Mesenchymal stem cell (in vitro differentiated cells and primary cell): ENCODE measurements at regions not wholly inside any gene's neighbourhood (a gene's known extent, or its start where the extent isn't known, plus 50 kb on each side); places are given as distances from the start of the nearest gene placed in this dataset.

Experiments used
- DNase-seq: peaks from one replicate; pipeline ENCODE4 v3.0.0-alpha.2; 2013
- H2AFZ ChIP-seq: one replicate; pipeline ENCODE4 v1.6.1; 2013; ENCODE audit warnings: low read depth, mild to moderate bottlenecking, control low read depth, inconsistent platforms, low read length, moderate library complexity
- H2AK5ac ChIP-seq: 2 replicates; pipeline ENCODE4 v1.6.1; 2013; ENCODE audit warnings: low read length, moderate library complexity, mild to moderate bottlenecking, inconsistent platforms; ENCODE audit not compliant: severe bottlenecking
- H2BK120ac ChIP-seq: one replicate; pipeline ENCODE4 v1.6.1; 2013; ENCODE audit warnings: low read depth, mild to moderate bottlenecking, inconsistent platforms, low read length, moderate library complexity
- H2BK12ac ChIP-seq, 2 experiments: one replicate each; pipeline ENCODE4 v1.6.1; 2013; ENCODE audit warnings: inconsistent platforms in 2 of 2, low read length in 2 of 2, mild to moderate bottlenecking in 2 of 2, moderate library complexity in 2 of 2, control low read depth in 1 of 2
- H2BK15ac ChIP-seq: one replicate; pipeline ENCODE4 v1.6.1; 2013; ENCODE audit warnings: mild to moderate bottlenecking, low read depth, inconsistent platforms; ENCODE audit not compliant: poor library complexity, severe bottlenecking
- H2BK5ac ChIP-seq: 2 replicates; pipeline ENCODE4 v1.6.1; 2013; ENCODE audit warnings: low read depth, mild to moderate bottlenecking, low read length, control low read depth, inconsistent platforms; ENCODE audit not compliant: poor library complexity, severe bottlenecking
- H3K14ac ChIP-seq, 2 experiments: one replicate each; pipeline ENCODE4 v1.6.1; 2013; ENCODE audit warnings: inconsistent platforms in 2 of 2, low read length in 2 of 2, control low read depth in 1 of 2, mild to moderate bottlenecking in 1 of 2, moderate library complexity in 1 of 2
- H3K18ac ChIP-seq, 2 experiments: one replicate each; pipeline ENCODE4 v1.6.1; 2013; ENCODE audit warnings: inconsistent platforms in 2 of 2, low read length in 2 of 2, control low read depth in 1 of 2, low read depth in 1 of 2, mild to moderate bottlenecking in 1 of 2
- H3K23ac ChIP-seq, 2 experiments: one replicate each; pipeline ENCODE4 v1.6.1; 2013; ENCODE audit warnings: inconsistent platforms in 2 of 2, low read length in 2 of 2, mild to moderate bottlenecking in 2 of 2, moderate library complexity in 2 of 2, control low read depth in 1 of 2
- H3K27ac ChIP-seq: 2 replicates; pipeline ENCODE4 v1.5.1; 2013; ENCODE audit warnings: mild to moderate bottlenecking, moderate library complexity, low read length, control low read depth, inconsistent platforms; ENCODE audit not compliant: poor library complexity, severe bottlenecking
- H3K27me3 ChIP-seq, 2 experiments: 2 replicates each; pipeline versions ENCODE4 v1.6.1 to v1.7.0; 2013; ENCODE audit warnings: low read length in 2 of 2, mild to moderate bottlenecking in 2 of 2, moderate library complexity in 2 of 2, control low read depth in 1 of 2, inconsistent platforms in 1 of 2; ENCODE audit not compliant: control insufficient read depth in 1 of 2, insufficient read depth in 1 of 2
- H3K36me3 ChIP-seq, 2 experiments: 2 replicates each; pipeline versions ENCODE4 v1.6.1 to v1.7.0; 2013; ENCODE audit warnings: low read length in 2 of 2, control low read depth in 1 of 2, inconsistent platforms in 1 of 2, low read depth in 1 of 2, mild to moderate bottlenecking in 1 of 2; ENCODE audit not compliant: insufficient read depth in 2 of 2, control insufficient read depth in 1 of 2
- H3K4ac ChIP-seq, 2 experiments: one replicate each; pipeline ENCODE4 v1.6.1; 2013; ENCODE audit warnings: inconsistent platforms in 2 of 2, low read length in 2 of 2, mild to moderate bottlenecking in 2 of 2, moderate library complexity in 2 of 2, control low read depth in 1 of 2, low read depth in 1 of 2
- H3K4me1 ChIP-seq: 2 replicates; pipeline ENCODE4 v1.6.1; 2013; ENCODE audit warnings: low read depth, low read length, control low read depth; ENCODE audit not compliant: control insufficient read depth, insufficient read depth
- H3K4me2 ChIP-seq: 2 replicates; pipeline ENCODE4 v1.6.1; 2013; ENCODE audit warnings: low read length, mild to moderate bottlenecking, inconsistent platforms; ENCODE audit not compliant: poor library complexity, severe bottlenecking
- H3K4me3 ChIP-seq, 2 experiments: 2 replicates each; pipeline versions ENCODE4 v1.5.1 to v1.7.0; 2013; ENCODE audit warnings: low read length in 2 of 2, mild to moderate bottlenecking in 2 of 2, control low read depth in 1 of 2, low read depth in 1 of 2; ENCODE audit not compliant: insufficient read depth in 1 of 2
- H3K79me1 ChIP-seq: replicated peaks from 2 replicates; pipeline ENCODE4 v1.6.1; 2013; ENCODE audit warnings: mild to moderate bottlenecking, control low read depth, low read length, inconsistent platforms; ENCODE audit not compliant: poor library complexity, severe bottlenecking
- H3K9ac ChIP-seq: 2 replicates; pipeline ENCODE4 v1.7.0; 2013; ENCODE audit warnings: mild to moderate bottlenecking, low read length, moderate library complexity
- H3K9me3 ChIP-seq: 2 replicates; pipeline ENCODE4 v1.7.0; 2013; ENCODE audit warnings: mild to moderate bottlenecking, low read length; ENCODE audit not compliant: control insufficient read depth
- H4K8ac ChIP-seq: one replicate; pipeline ENCODE4 v1.6.1; 2013; ENCODE audit warnings: inconsistent platforms, mild to moderate bottlenecking, low read length, moderate library complexity
- H4K91ac ChIP-seq: one replicate; pipeline ENCODE4 v1.6.1; 2013; ENCODE audit warnings: mild to moderate bottlenecking, low read length, inconsistent platforms
- WGBS: methylation state at CpG from one replicate; pipeline ENCODE4 v1.1.7; 2013; ENCODE audit warnings: mixed read lengths; 5-methylcytosine and 5-hydroxymethylcytosine counted together

GRCh38 chr1:168974117-168974516 is 132.4 kb upstream of the ATP1B1 start:
- Histone ChIP-seq H3K23ac (no peak overlapping the region), H3K4me1 (no peaks in the 10 kb centered on the region), H2AFZ (no peak overlapping the region), H2BK5ac (no peak overlapping the region), H3K9ac (no peak overlapping the region), H3K4me3 (no peak overlapping the region), H3K27ac (no peak overlapping the region), H3K14ac (no peak overlapping the region), H3K4me2 (no peak overlapping the region), H3K79me1 (no peaks in the 10 kb centered on the region), H2AK5ac (no peak overlapping the region), H2BK120ac (no peak overlapping the region), H4K8ac (no peak overlapping the region), H3K27me3 (no peaks in the 10 kb centered on the region), H4K91ac (no peak overlapping the region), H2BK12ac (no peak overlapping the region), H3K36me3 (no peaks in the 10 kb centered on the region), H2BK15ac (no peak overlapping the region), H3K9me3 (no peaks in the 10 kb centered on the region), H3K4ac (no peak overlapping the region), H3K18ac (no peak overlapping the region)
- no peak for DNase-seq
- 58% methylated on average over 4 of the region's 5 CpGs for WGBS

- no peaks in the 10 kb centered on the region for H3K36me3 ChIP-seq
- no peak overlapping the region for H3K9ac ChIP-seq
- no peak overlapping the region for H3K23ac ChIP-seq
- no peak overlapping the region for H4K91ac ChIP-seq
- H2BK15ac ChIP-seq = no peak overlapping the region
- H3K27me3 ChIP-seq = no peaks in the 10 kb centered on the region
- H3K4me3 ChIP-seq = no peak overlapping the region
- H3K9me3 ChIP-seq = no peaks in the 10 kb centered on the region
- H4K8ac ChIP-seq = no peak overlapping the region
- no peaks in the 10 kb centered on the region for H3K79me1 ChIP-seq
- no peak overlapping the region for H3K14ac ChIP-seq
- H2BK5ac ChIP-seq = no peak overlapping the region
- no peak overlapping the region for H2BK12ac ChIP-seq
- H3K4ac ChIP-seq = no peak overlapping the region
- no peak overlapping the region for H3K18ac ChIP-seq
- no peak overlapping the region for H2AFZ ChIP-seq
- H2BK120ac ChIP-seq = no peak overlapping the region
- H3K27ac ChIP-seq = no peak overlapping the region
- H2AK5ac ChIP-seq = no peak overlapping the region
- DNase-seq = no peak
- no peak overlapping the region for H3K4me2 ChIP-seq
- no peaks in the 10 kb centered on the region for H3K4me1 ChIP-seq
Measured at GRCh38 chr1:168974611-168975010, 131.9 kb upstream of the ATP1B1 start.

GRCh38 chr1:168976267-168976666 is 130.2 kb upstream of the ATP1B1 start:
- Histone ChIP-seq H3K4me2 (no peak overlapping the region), H2BK5ac (no peak overlapping the region), H3K79me1 (no peaks in the 10 kb centered on the region), H2BK12ac (no peak overlapping the region), H3K23ac (no peak overlapping the region), H3K9me3 (no peaks in the 10 kb centered on the region), H4K8ac (no peak overlapping the region), H2AFZ (no peak overlapping the region), H3K4me1 (no peaks in the 10 kb centered on the region), H3K14ac (no peak overlapping the region), H3K9ac (no peak overlapping the region), H3K27ac (no peak overlapping the region), H3K36me3 (no peaks in the 10 kb centered on the region), H2BK15ac (no peak overlapping the region), H3K4ac (no peak overlapping the region), H3K4me3 (no peak overlapping the region), H3K27me3 (no peaks in the 10 kb centered on the region), H2BK120ac (no peak overlapping the region), H3K18ac (no peak overlapping the region), H4K91ac (no peak overlapping the region), H2AK5ac (no peak overlapping the region)
- DNase-seq = no peak
- no CpG with 5 or more reads among the region's 1 CpG for WGBS

- H3K18ac ChIP-seq = no peak overlapping the region
- no peak overlapping the region for H4K91ac ChIP-seq
- no peak overlapping the region for H3K4me3 ChIP-seq
- H2BK15ac ChIP-seq = no peak overlapping the region
- H3K14ac ChIP-seq = no peak overlapping the region
- H3K9ac ChIP-seq = no peak overlapping the region
- no peak overlapping the region for H2BK5ac ChIP-seq
- WGBS = 68% methylated on average over 4 of the region's 5 CpGs
- no peak overlapping the region for H3K23ac ChIP-seq
- no peak overlapping the region for H3K4ac ChIP-seq
- no peaks in the 10 kb centered on the region for H3K79me1 ChIP-seq
- no peaks in the 10 kb centered on the region for H3K27me3 ChIP-seq
- H3K4me2 ChIP-seq = no peak overlapping the region
- H3K27ac ChIP-seq = no peak overlapping the region
- no peak overlapping the region for H2BK12ac ChIP-seq
- no peaks in the 10 kb centered on the region for H3K9me3 ChIP-seq
- H3K36me3 ChIP-seq = no peaks in the 10 kb centered on the region
- DNase-seq = no peak
- no peak overlapping the region for H4K8ac ChIP-seq
- H2AK5ac ChIP-seq = no peak overlapping the region
- no peaks in the 10 kb centered on the region for H3K4me1 ChIP-seq
- no peak overlapping the region for H2BK120ac ChIP-seq
- no peak overlapping the region for H2AFZ ChIP-seq
Measured at GRCh38 chr1:168977618-168978017, 128.9 kb upstream of the ATP1B1 start.
